ENCODE measurements at regions not wholly inside any gene's neighbourhood (a gene's known extent, or its start where the extent isn't known, plus 50 kb on each side); places are given as distances from the start of the nearest gene placed in this dataset.
"Not testable (repeated sequence)": the region's sequence is repeated elsewhere in the genome, so short reads cannot be mapped to it uniquely, and the experiment has no call there.

DNA sequence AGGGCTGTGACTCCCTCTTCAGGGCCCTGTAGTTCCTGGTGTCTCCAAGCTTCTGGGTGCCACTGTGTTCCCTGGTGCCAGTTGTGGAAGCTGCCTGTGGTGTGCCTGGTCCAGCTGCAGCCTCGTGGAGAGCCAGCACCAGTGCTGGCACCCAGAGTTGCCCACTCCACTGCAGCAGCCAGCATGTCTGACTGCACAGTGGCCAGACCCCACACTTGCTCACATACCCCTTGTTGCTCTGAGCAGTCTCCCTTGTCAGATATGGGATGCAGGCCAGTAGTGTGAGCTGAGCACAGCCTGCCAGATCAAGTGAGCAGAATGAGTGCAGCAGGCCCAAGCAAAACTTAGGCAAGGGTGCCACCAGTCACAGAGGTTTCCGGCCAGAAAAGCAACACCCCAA lies 108.6 kb downstream of the ZMAT1 start:
- no peak overlapping the region for H3K27ac Mint-ChIP-seq
- H3K4me3 Mint-ChIP-seq, result no peak overlapping the region
- H3K4me1 Mint-ChIP-seq (ENCODE audit: low read depth), result no peaks in the 10 kb centered on the region
- no peaks in the 10 kb centered on the region for H3K9me3 Mint-ChIP-seq
- no peaks in the 10 kb centered on the region for H3K36me3 Mint-ChIP-seq (ENCODE audit: low read depth)
- intact Hi-C loops (cut with micrococcal nuclease), result no loop called here
- no peaks in the 10 kb centered on the region for H3K27me3 Mint-ChIP-seq

DNA sequence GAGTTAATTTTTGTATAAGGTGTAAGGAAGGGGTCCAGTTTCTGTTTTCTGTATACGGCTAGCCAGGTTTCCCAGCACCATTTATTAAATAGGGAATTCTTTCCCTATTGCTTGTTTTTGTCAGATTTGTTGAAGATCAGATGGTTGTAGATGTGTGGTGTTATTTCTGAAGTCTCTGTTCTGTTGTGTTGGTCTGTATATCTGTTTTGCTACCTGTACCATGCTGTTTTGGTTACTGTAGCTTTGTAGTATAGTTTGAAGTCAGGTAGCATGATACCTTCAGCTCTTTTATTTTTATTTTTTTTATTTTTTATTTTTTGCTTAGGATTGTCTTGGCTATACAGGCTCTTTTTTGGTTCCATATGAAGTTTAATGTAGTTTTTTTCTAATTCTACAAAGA lies 114.1 kb downstream of the ZMAT1 start:
- H3K4me3 Mint-ChIP-seq; H3K36me3 Mint-ChIP-seq (ENCODE audit: low read depth); H3K4me1 Mint-ChIP-seq (ENCODE audit: low read depth); intact Hi-C loops (cut with micrococcal nuclease); H3K27me3 Mint-ChIP-seq; H3K27ac Mint-ChIP-seq; H3K9me3 Mint-ChIP-seq: not testable (repeated sequence)

DNA sequence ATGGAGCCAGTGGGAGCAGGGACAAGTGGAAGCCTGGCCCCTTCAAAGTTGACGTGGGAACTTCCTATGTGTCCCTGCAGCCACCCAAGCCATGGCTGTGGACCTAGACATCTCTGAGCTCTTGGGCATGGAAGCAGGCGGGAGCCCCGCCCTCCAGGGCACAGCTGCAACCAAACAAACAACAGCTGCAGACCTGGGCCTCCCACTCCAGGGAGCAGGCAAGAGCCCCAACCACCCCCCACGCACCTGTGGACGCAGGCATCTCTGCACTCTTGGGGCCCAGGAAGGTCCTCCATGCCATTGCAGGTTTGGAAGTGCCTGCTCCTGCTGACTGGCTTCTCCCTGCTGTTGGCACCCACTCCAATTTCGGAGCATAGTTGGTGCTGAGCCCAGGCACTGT lies 118.6 kb downstream of the ZMAT1 start:
- Mint-ChIP-seq H3K9me3 (no peaks in the 10 kb centered on the region), H3K4me3 (no peak overlapping the region), H3K4me1 (ENCODE audit: low read depth) (no peaks in the 10 kb centered on the region), H3K27ac (no peak overlapping the region), H3K36me3 (ENCODE audit: low read depth) (no peaks in the 10 kb centered on the region), H3K27me3 (peaks cover 1% of the 10 kb centered on the region)
- intact Hi-C loops (cut with micrococcal nuclease), result no loop called here

DNA sequence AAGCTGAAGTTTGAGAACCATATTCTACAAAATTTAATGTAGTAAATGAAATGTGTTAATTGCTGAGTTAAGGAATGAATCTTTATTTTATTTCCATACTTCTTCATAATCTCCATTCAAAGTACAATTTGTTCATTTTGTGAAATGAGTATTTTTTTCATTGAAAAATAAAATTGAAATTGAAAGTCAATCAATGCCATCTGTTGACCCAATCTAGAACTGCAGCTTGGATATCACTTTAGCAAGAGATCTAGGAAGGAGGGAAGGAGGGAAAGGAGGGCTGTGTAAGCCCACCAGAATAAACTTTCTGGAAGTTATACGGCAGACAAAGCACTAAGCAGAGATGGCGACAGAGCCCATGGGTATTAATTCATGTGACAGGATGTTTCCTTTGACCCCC lies 128.4 kb downstream of the ZMAT1 start:
- Mint-ChIP-seq H3K4me1 (ENCODE audit: low read depth) (no peaks in the 10 kb centered on the region), H3K27me3 (no peaks in the 10 kb centered on the region), H3K9me3 (no peaks in the 10 kb centered on the region), H3K4me3 (no peak overlapping the region), H3K36me3 (ENCODE audit: low read depth) (no peaks in the 10 kb centered on the region), H3K27ac (no peak overlapping the region)
- intact Hi-C loops (cut with micrococcal nuclease), result loop anchor here (5.0 kb wide), 1 partner anchor 206 kb away; no protein-coding TSS in a partner anchor

GRCh38 chrX:101799387-101799786 lies 132.4 kb downstream of the ZMAT1 start:
- intact Hi-C loops (cut with micrococcal nuclease), result loop anchor here (2.0 kb wide), 1 partner anchor 385 kb away; no protein-coding TSS in a partner anchor
- no peaks in the 10 kb centered on the region for H3K4me1 Mint-ChIP-seq (ENCODE audit: low read depth)
- H3K4me3 Mint-ChIP-seq, result no peak overlapping the region
- no peaks in the 10 kb centered on the region for H3K36me3 Mint-ChIP-seq (ENCODE audit: low read depth)
- H3K27ac Mint-ChIP-seq, result no peak overlapping the region
- no peaks in the 10 kb centered on the region for H3K9me3 Mint-ChIP-seq
- no peaks in the 10 kb centered on the region for H3K27me3 Mint-ChIP-seq

- Mint-ChIP-seq H3K9me3 (no peaks in the 10 kb centered on the region), H3K36me3 (ENCODE audit: low read depth) (no peaks in the 10 kb centered on the region), H3K4me1 (ENCODE audit: low read depth) (no peaks in the 10 kb centered on the region), H3K27me3 (no peaks in the 10 kb centered on the region), H3K27ac (no peak overlapping the region), H3K4me3 (no peak overlapping the region)
- intact Hi-C loops (cut with micrococcal nuclease), result no loop called here
Observed at GRCh38 chrX:101787934-101788333, 128.3 kb upstream of the ARMCX2 start.

- Mint-ChIP-seq H3K9me3 (no peaks in the 10 kb centered on the region), H3K27ac (no peak overlapping the region), H3K4me3 (no peak overlapping the region), H3K36me3 (ENCODE audit: low read depth) (no peaks in the 10 kb centered on the region), H3K27me3 (no peaks in the 10 kb centered on the region), H3K4me1 (ENCODE audit: low read depth) (no peaks in the 10 kb centered on the region)
- intact Hi-C loops (cut with micrococcal nuclease), result no loop called here
Observed at GRCh38 chrX:101785142-101785541, 125.5 kb upstream of the ARMCX2 start.

DNA sequence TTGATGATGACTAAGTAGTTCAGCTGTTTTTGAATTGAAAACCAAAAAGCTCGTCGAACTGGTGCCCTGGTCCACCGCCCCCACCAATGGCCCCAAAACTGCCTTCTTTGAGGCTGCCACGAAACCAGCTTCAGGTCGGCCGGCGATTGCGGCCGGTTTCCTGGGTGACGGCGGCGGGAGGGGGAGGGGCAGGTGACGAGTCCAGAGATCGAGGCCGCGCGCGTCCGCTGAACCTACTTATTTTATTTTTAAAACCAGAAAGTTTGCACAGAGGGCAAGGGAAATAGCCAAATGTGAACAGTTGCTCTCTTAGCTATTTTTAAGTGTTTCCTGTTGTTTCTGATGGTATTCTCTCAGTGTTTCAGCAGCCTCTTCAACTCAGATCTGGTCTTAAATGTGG lies 120.8 kb upstream of the ARMCX2 start:
- intact Hi-C loops (cut with micrococcal nuclease); H3K36me3 Mint-ChIP-seq (ENCODE audit: low read depth); H3K9me3 Mint-ChIP-seq; H3K27ac Mint-ChIP-seq; H3K4me1 Mint-ChIP-seq (ENCODE audit: low read depth); H3K4me3 Mint-ChIP-seq; H3K27me3 Mint-ChIP-seq: not testable (repeated sequence)

- no peak overlapping the region for H3K4me3 Mint-ChIP-seq
- intact Hi-C loops (cut with micrococcal nuclease), result no loop called here
- H3K36me3 Mint-ChIP-seq (ENCODE audit: low read depth), result no peaks in the 10 kb centered on the region
- no peak overlapping the region for H3K27ac Mint-ChIP-seq
- no peaks in the 10 kb centered on the region for H3K9me3 Mint-ChIP-seq
- H3K27me3 Mint-ChIP-seq, result peaks cover 3% of the 10 kb centered on the region
- no peaks in the 10 kb centered on the region for H3K4me1 Mint-ChIP-seq (ENCODE audit: low read depth)
Observed at GRCh38 chrX:101774340-101774739, 114.7 kb upstream of the ARMCX2 start.

DNA sequence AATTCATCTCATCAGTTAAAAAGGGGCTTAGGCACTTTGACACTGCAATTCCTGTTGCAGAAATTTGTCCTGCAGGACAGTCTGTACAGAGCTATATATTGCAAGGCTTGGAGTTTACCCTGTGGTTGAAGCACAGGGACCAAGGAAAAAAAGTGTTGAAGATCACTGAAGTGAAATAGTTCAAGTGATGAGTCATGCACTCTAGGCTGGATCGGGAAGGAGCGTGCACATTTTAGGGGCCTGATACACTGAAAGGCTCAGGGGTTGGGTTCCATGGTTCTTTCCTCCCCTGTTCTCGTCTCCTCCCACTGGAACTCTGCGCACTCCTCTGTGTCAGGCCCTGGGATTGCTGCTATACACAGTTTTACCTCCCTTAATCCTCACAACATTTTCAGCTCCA lies 104.9 kb upstream of the ARMCX2 start:
- Mint-ChIP-seq H3K27ac (no peak overlapping the region), H3K4me1 (ENCODE audit: low read depth) (no peaks in the 10 kb centered on the region), H3K36me3 (ENCODE audit: low read depth) (no peaks in the 10 kb centered on the region), H3K4me3 (no peak overlapping the region), H3K27me3 (no peaks in the 10 kb centered on the region), H3K9me3 (no peaks in the 10 kb centered on the region)
- intact Hi-C loops (cut with micrococcal nuclease), result no loop called here

- intact Hi-C loops (cut with micrococcal nuclease), result loop anchor here (5.0 kb wide), 1 partner anchor 162 kb away; no protein-coding TSS in a partner anchor
- no peaks in the 10 kb centered on the region for H3K36me3 Mint-ChIP-seq (ENCODE audit: low read depth)
- no peak overlapping the region for H3K4me3 Mint-ChIP-seq
- no peak overlapping the region for H3K27ac Mint-ChIP-seq
- no peaks in the 10 kb centered on the region for H3K9me3 Mint-ChIP-seq
- no peaks in the 10 kb centered on the region for H3K4me1 Mint-ChIP-seq (ENCODE audit: low read depth)
- H3K27me3 Mint-ChIP-seq, result no peaks in the 10 kb centered on the region
Observed at GRCh38 chrX:101759000-101759399, 99.3 kb upstream of the ARMCX2 start.

- H3K27me3 Mint-ChIP-seq, result no peaks in the 10 kb centered on the region
- H3K4me3 Mint-ChIP-seq, result no peak overlapping the region
- intact Hi-C loops (cut with micrococcal nuclease), result no loop called here
- H3K9me3 Mint-ChIP-seq, result no peaks in the 10 kb centered on the region
- no peaks in the 10 kb centered on the region for H3K4me1 Mint-ChIP-seq (ENCODE audit: low read depth)
- H3K36me3 Mint-ChIP-seq (ENCODE audit: low read depth), result no peaks in the 10 kb centered on the region
- H3K27ac Mint-ChIP-seq, result no peak overlapping the region
Observed at GRCh38 chrX:101750744-101751143, 91.1 kb upstream of the ARMCX2 start.

- Mint-ChIP-seq H3K36me3 (ENCODE audit: low read depth) (no peaks in the 10 kb centered on the region), H3K4me3 (no peak overlapping the region), H3K27ac (no peak overlapping the region), H3K9me3 (no peaks in the 10 kb centered on the region), H3K27me3 (no peaks in the 10 kb centered on the region), H3K4me1 (ENCODE audit: low read depth) (no peaks in the 10 kb centered on the region)
- intact Hi-C loops (cut with micrococcal nuclease), result no loop called here
Observed at GRCh38 chrX:101749436-101749835, 89.8 kb upstream of the ARMCX2 start.

- Mint-ChIP-seq H3K9me3 (no peaks in the 10 kb centered on the region), H3K4me3 (no peak overlapping the region), H3K36me3 (ENCODE audit: low read depth) (no peaks in the 10 kb centered on the region), H3K4me1 (ENCODE audit: low read depth) (no peaks in the 10 kb centered on the region), H3K27ac (no peak overlapping the region), H3K27me3 (no peaks in the 10 kb centered on the region)
- intact Hi-C loops (cut with micrococcal nuclease), result no loop called here
Observed at GRCh38 chrX:101745046-101745445, 85.4 kb upstream of the ARMCX2 start.

DNA sequence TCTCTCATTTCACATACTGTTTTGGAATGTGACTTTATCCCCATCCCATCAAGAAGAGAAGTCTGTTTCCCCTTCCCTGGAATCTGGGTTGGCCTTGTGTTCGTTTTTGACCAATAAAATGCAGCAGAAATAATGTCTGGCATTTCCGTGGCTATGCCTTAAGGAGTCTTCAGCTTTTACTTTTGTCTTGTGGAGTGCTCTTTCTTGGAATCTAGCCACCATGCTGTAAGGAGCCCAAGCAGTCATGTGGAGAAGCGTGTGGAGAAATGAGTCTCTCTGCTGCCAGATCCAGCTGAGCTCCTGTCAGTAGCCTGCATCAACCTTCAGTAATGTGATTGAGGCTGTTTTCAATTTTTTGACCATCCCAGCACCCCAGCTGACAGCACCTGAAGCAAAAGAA lies 84.4 kb upstream of the ARMCX2 start:
- Mint-ChIP-seq H3K27me3 (no peaks in the 10 kb centered on the region), H3K36me3 (ENCODE audit: low read depth) (no peaks in the 10 kb centered on the region), H3K27ac (no peak overlapping the region), H3K4me1 (ENCODE audit: low read depth) (no peaks in the 10 kb centered on the region), H3K4me3 (no peak overlapping the region), H3K9me3 (no peaks in the 10 kb centered on the region)
- intact Hi-C loops (cut with micrococcal nuclease), result no loop called here

All from dendritic cell treated with granulocyte-macrophage colony-stimulating factor and Interleukin-4, amounts not matched to agents 40 ng/mL and 50 ng/mL, for 4 days (primary cell).